GM23338 (cell line): ENCODE measurements at regions not wholly inside any gene's neighbourhood (a gene's known extent, or its start where the extent isn't known, plus 50 kb on each side); places are given as distances from the start of the nearest gene placed in this dataset.

ENCODE experiments used
- ATAC-seq: fragments of 200-7000 bp; cut with Tn5 transposase; 3 replicates; pipeline ENCODE4 v1.9.1; 2020
- DNase-seq: peaks from one replicate; pipeline ENCODE4 v3.0.0-alpha.2; 2015; ENCODE audit warnings: low spot score
- H2AFZ ChIP-seq: fragments of 200-600 bp; sonication (generic); 2 replicates; pipeline ENCODE4 v1.8.0; 2016; ENCODE audit warnings: antibody characterized with exemption, mild to moderate bottlenecking, moderate library complexity
- H3F3A ChIP-seq: fragments of 200-600 bp; sonication (generic); replicated peaks from 2 replicates; pipeline ENCODE4 v1.8.0; 2017; ENCODE audit warnings: antibody characterized with exemption, mixed run types, low read depth
- H3K27ac ChIP-seq: fragments of 200-600 bp; sonication (generic); 2 replicates; pipeline ENCODE4 v1.6.1; 2016; ENCODE audit warnings: low read depth
- H3K27me3 ChIP-seq: fragments of 200-600 bp; sonication (generic); 2 replicates; pipeline ENCODE4 v1.8.0; 2016; ENCODE audit warnings: mild to moderate bottlenecking, mixed run types, moderate library complexity; ENCODE audit not compliant: insufficient read depth
- H3K36me3 ChIP-seq: fragments of 200-600 bp; sonication (generic); 2 replicates; pipeline ENCODE4 v1.8.0; 2016; ENCODE audit warnings: mild to moderate bottlenecking; ENCODE audit not compliant: insufficient read depth
- H3K4me1 ChIP-seq: fragments of 200-600 bp; sonication (generic); 2 replicates; pipeline ENCODE4 v1.8.0; 2016; ENCODE audit warnings: mild to moderate bottlenecking, moderate library complexity; ENCODE audit not compliant: insufficient read depth
- H3K4me2 ChIP-seq: fragments of 200-600 bp; sonication (generic); 2 replicates; pipeline ENCODE4 v1.7.1; 2017; ENCODE audit warnings: mixed run types
- H3K4me3 ChIP-seq: fragments of 200-600 bp; sonication (generic); 2 replicates; pipeline ENCODE4 v1.6.1; 2016; ENCODE audit warnings: mixed run types
- H3K79me2 ChIP-seq: fragments of 200-600 bp; sonication (generic); replicated peaks from 2 replicates; pipeline ENCODE4 v1.8.0; 2017; ENCODE audit warnings: mild to moderate bottlenecking; ENCODE audit not compliant: insufficient read depth
- H3K9me2 ChIP-seq: fragments of 200-600 bp; sonication (generic); 2 replicates; pipeline ENCODE4 v1.8.0; 2017; ENCODE audit not compliant: insufficient read depth
- H4K20me1 ChIP-seq: fragments of 200-600 bp; sonication (generic); replicated peaks from 2 replicates; pipeline ENCODE4 v1.8.0; 2017; ENCODE audit warnings: mild to moderate bottlenecking; ENCODE audit not compliant: insufficient read depth
- H3K27ac Mint-ChIP-seq: 2 replicates; pipeline ENCODE4 v1.8.0; 2020; ENCODE audit warnings: inconsistent platforms, mild to moderate bottlenecking, moderate library complexity, mixed read lengths
- H3K27me3 Mint-ChIP-seq: 3 replicates; pipeline ENCODE4 v1.8.0; 2022; ENCODE audit warnings: low read depth, mild to moderate bottlenecking, moderate library complexity, mixed read lengths, inconsistent platforms; ENCODE audit not compliant: insufficient read depth, poor library complexity
- H3K36me3 Mint-ChIP-seq: 3 replicates; pipeline ENCODE4 v1.8.0; 2021; ENCODE audit warnings: low read depth, mild to moderate bottlenecking, inconsistent platforms, moderate library complexity, mixed read lengths
- H3K4me1 Mint-ChIP-seq: 3 replicates; pipeline ENCODE4 v1.8.0; 2020; ENCODE audit warnings: mild to moderate bottlenecking, inconsistent platforms, mixed read lengths
- H3K4me3 Mint-ChIP-seq: 3 replicates; pipeline ENCODE4 v1.8.0; 2021; ENCODE audit warnings: moderate library complexity, mild to moderate bottlenecking, inconsistent platforms, mixed read lengths
- H3K9me3 Mint-ChIP-seq: 3 replicates; pipeline ENCODE4 v1.8.0; 2020; ENCODE audit warnings: moderate library complexity, mild to moderate bottlenecking, inconsistent platforms, mixed read lengths
- CREB1 ChIP-seq: fragments of 250-450 bp; sonication (Bioruptor Pico); IDR thresholded peaks from 2 replicates; pipeline ENCODE4 v1.5.0; 2020; ENCODE audit warnings: low read depth, mild to moderate bottlenecking, moderate library complexity
- EZH2 ChIP-seq: fragments of 200-600 bp; sonication (generic); IDR thresholded peaks from one replicate; pipeline ENCODE4 v1.8.0; 2017; ENCODE audit warnings: antibody characterized with exemption, mild to moderate bottlenecking, low read depth; ENCODE audit not compliant: unreplicated experiment
- EZH2phosphoT487 ChIP-seq: fragments of 200-600 bp; sonication (generic); IDR thresholded peaks from one replicate; pipeline ENCODE4 v1.8.1; 2018; ENCODE audit warnings: antibody characterized with exemption; ENCODE audit not compliant: unreplicated experiment
- JUNB ChIP-seq: IDR thresholded peaks from one replicate; pipeline ENCODE4 v1.6.1; 2016; ENCODE audit warnings: antibody characterized with exemption; ENCODE audit not compliant: unreplicated experiment
- ZNF114 ChIP-seq: fragments of 250-450 bp; sonication (Bioruptor Pico); IDR thresholded peaks from 2 replicates; pipeline ENCODE4 v1.5.0; 2020; ENCODE audit warnings: mild to moderate bottlenecking, moderate library complexity
- ZNF331 ChIP-seq: fragments of 250-450 bp; sonication (Bioruptor Pico); IDR thresholded peaks from 2 replicates; pipeline ENCODE4 v1.5.0; 2020; ENCODE audit warnings: low read depth, mild to moderate bottlenecking, moderate library complexity
- TF ChIP-seq, protein P1 (sequence below): IDR thresholded peaks from one replicate; pipeline ENCODE4 v1.6.1; 2018; ENCODE audit warnings: antibody characterized with exemption; ENCODE audit not compliant: unreplicated experiment
- TF ChIP-seq, protein P2 (sequence below): fragments of 250-450 bp; sonication (Bioruptor Pico); IDR thresholded peaks from 2 replicates; pipeline ENCODE4 v1.5.0; 2020; ENCODE audit warnings: mild to moderate bottlenecking, moderate library complexity

- Histone ChIP-seq H4K20me1 (no peaks in the 10 kb centered on the region), H3K9me2 (no peaks in the 10 kb centered on the region), H3K36me3 (0 out of 2 replicates have a peak, but pooled peaks cover 2% of the 10 kb centered on the region), H3K27ac (no peak overlapping the region), H3K27me3 (no peaks in the 10 kb centered on the region), H3K4me3 (no peak overlapping the region), H3K4me1 (no peaks in the 10 kb centered on the region), H3K79me2 (no peaks in the 10 kb centered on the region), H3F3A (no peaks in the 10 kb centered on the region), H3K4me2 (no peak overlapping the region), H2AFZ (no peak overlapping the region)
- TF ChIP-seq EZH2 (no peak), JUNB (no peak), CREB1 (CRISPR knock-in tag) (no peak), EZH2phosphoT487 (no peak), ZNF114 (CRISPR knock-in tag) (no peak)
- TF ChIP-seq, protein P1, sequence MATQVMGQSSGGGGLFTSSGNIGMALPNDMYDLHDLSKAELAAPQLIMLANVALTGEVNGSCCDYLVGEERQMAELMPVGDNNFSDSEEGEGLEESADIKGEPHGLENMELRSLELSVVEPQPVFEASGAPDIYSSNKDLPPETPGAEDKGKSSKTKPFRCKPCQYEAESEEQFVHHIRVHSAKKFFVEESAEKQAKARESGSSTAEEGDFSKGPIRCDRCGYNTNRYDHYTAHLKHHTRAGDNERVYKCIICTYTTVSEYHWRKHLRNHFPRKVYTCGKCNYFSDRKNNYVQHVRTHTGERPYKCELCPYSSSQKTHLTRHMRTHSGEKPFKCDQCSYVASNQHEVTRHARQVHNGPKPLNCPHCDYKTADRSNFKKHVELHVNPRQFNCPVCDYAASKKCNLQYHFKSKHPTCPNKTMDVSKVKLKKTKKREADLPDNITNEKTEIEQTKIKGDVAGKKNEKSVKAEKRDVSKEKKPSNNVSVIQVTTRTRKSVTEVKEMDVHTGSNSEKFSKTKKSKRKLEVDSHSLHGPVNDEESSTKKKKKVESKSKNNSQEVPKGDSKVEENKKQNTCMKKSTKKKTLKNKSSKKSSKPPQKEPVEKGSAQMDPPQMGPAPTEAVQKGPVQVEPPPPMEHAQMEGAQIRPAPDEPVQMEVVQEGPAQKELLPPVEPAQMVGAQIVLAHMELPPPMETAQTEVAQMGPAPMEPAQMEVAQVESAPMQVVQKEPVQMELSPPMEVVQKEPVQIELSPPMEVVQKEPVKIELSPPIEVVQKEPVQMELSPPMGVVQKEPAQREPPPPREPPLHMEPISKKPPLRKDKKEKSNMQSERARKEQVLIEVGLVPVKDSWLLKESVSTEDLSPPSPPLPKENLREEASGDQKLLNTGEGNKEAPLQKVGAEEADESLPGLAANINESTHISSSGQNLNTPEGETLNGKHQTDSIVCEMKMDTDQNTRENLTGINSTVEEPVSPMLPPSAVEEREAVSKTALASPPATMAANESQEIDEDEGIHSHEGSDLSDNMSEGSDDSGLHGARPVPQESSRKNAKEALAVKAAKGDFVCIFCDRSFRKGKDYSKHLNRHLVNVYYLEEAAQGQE: no peak
- Mint-ChIP-seq H3K9me3 (peaks cover 89% of the 10 kb centered on the region), H3K4me1 (no peaks in the 10 kb centered on the region), H3K27ac (no peak overlapping the region), H3K4me3 (no peak overlapping the region), H3K27me3 (no peaks in the 10 kb centered on the region), H3K36me3 (peaks cover 6% of the 10 kb centered on the region; the same call in 1 of the 3 replicates)
- ATAC-seq (no peak), DNase-seq (no peak)
Observed at GRCh38 chr3:3553236-3553635, 246.0 kb upstream of the LRRN1 start.

DNA sequence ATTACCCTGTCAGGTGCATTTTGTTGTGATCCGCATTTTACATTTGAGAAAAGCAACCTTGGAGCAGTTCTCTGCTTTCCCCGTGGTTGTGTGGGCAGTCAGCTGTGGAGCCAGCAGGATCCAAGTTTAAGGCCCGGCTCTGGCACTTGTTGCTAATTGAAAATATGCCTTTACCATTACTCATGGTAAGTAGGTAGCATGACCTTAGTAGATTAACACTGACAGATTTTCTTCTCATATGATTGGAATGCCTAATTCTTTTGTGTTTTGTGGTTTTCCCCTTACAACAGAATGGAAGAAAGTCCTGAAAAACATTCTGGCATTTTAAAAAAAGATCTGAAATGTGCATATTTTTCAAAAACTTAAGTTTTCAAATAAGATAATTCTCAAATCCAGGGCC is 246.5 kb upstream of the LRRN1 start:
- H3K27me3 ChIP-seq: no peaks in the 10 kb centered on the region
- H3K4me3 Mint-ChIP-seq: no peak overlapping the region
- H2AFZ ChIP-seq: no peak overlapping the region
- no peaks in the 10 kb centered on the region for H3K27me3 Mint-ChIP-seq
- H4K20me1 ChIP-seq: no peaks in the 10 kb centered on the region
- no peaks in the 10 kb centered on the region for H3K9me2 ChIP-seq
- no peak overlapping the region for H3K4me2 ChIP-seq
- peaks cover 89% of the 10 kb centered on the region for H3K9me3 Mint-ChIP-seq
- H3F3A ChIP-seq: no peaks in the 10 kb centered on the region
- no peak overlapping the region for H3K27ac ChIP-seq
- no peak for ATAC-seq
- no peaks in the 10 kb centered on the region for H3K4me1 Mint-ChIP-seq
- peaks cover 4% of the 10 kb centered on the region; the same call in 1 of the 3 replicates for H3K36me3 Mint-ChIP-seq
- H3K79me2 ChIP-seq: no peaks in the 10 kb centered on the region
- 0 out of 2 replicates have a peak, but pooled peaks cover 2% of the 10 kb centered on the region for H3K36me3 ChIP-seq
- H3K27ac Mint-ChIP-seq: no peak overlapping the region
- no peak for TF ChIP-seq ZNF114 (CRISPR knock-in tag)
- TF ChIP-seq, protein P2, sequence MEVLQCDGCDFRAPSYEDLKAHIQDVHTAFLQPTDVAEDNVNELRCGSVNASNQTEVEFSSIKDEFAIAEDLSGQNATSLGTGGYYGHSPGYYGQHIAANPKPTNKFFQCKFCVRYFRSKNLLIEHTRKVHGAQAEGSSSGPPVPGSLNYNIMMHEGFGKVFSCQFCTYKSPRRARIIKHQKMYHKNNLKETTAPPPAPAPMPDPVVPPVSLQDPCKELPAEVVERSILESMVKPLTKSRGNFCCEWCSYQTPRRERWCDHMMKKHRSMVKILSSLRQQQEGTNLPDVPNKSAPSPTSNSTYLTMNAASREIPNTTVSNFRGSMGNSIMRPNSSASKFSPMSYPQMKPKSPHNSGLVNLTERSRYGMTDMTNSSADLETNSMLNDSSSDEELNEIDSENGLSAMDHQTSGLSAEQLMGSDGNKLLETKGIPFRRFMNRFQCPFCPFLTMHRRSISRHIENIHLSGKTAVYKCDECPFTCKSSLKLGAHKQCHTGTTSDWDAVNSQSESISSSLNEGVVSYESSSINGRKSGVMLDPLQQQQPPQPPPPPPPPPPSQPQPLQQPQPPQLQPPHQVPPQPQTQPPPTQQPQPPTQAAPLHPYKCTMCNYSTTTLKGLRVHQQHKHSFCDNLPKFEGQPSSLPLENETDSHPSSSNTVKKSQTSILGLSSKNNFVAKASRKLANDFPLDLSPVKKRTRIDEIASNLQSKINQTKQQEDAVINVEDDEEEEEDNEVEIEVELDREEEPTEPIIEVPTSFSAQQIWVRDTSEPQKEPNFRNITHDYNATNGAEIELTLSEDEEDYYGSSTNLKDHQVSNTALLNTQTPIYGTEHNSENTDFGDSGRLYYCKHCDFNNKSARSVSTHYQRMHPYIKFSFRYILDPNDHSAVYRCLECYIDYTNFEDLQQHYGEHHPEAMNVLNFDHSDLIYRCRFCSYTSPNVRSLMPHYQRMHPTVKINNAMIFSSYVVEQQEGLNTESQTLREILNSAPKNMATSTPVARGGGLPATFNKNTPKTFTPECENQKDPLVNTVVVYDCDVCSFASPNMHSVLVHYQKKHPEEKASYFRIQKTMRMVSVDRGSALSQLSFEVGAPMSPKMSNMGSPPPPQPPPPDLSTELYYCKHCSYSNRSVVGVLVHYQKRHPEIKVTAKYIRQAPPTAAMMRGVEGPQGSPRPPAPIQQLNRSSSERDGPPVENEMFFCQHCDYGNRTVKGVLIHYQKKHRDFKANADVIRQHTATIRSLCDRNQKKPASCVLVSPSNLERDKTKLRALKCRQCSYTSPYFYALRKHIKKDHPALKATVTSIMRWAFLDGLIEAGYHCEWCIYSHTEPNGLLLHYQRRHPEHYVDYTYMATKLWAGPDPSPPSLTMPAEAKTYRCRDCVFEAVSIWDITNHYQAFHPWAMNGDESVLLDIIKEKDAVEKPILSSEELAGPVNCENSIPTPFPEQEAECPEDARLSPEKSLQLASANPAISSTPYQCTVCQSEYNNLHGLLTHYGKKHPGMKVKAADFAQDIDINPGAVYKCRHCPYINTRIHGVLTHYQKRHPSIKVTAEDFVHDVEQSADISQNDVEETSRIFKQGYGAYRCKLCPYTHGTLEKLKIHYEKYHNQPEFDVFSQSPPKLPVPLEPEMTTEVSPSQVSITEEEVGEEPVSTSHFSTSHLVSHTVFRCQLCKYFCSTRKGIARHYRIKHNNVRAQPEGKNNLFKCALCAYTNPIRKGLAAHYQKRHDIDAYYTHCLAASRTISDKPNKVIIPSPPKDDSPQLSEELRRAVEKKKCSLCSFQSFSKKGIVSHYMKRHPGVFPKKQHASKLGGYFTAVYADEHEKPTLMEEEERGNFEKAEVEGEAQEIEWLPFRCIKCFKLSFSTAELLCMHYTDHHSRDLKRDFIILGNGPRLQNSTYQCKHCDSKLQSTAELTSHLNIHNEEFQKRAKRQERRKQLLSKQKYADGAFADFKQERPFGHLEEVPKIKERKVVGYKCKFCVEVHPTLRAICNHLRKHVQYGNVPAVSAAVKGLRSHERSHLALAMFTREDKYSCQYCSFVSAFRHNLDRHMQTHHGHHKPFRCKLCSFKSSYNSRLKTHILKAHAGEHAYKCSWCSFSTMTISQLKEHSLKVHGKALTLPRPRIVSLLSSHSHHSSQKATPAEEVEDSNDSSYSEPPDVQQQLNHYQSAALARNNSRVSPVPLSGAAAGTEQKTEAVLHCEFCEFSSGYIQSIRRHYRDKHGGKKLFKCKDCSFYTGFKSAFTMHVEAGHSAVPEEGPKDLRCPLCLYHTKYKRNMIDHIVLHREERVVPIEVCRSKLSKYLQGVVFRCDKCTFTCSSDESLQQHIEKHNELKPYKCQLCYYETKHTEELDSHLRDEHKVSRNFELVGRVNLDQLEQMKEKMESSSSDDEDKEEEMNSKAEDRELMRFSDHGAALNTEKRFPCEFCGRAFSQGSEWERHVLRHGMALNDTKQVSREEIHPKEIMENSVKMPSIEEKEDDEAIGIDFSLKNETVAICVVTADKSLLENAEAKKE (CRISPR knock-in tag): no peak
- TF ChIP-seq EZH2phosphoT487: no peak
- TF ChIP-seq EZH2: no peak
- TF ChIP-seq ZNF331 (CRISPR knock-in tag): no peak
- no peak for DNase-seq
- H3K4me3 ChIP-seq: no peak overlapping the region
- H3K4me1 ChIP-seq: no peaks in the 10 kb centered on the region
